ENCODE measurements at regions not wholly inside any gene's neighbourhood (a gene's known extent, or its start where the extent isn't known, plus 50 kb on each side); places are given as distances from the start of the nearest gene placed in this dataset.

- Histone ChIP-seq H3K36me3 (ENCODE audit: insufficient read depth, insufficient read length, low read length) (no peaks in the 10 kb centered on the region), H3K9ac (ENCODE audit: insufficient read length, low read depth) (no peak overlapping the region), H3K4me1 (ENCODE audit: insufficient read depth, insufficient read length) (no peaks in the 10 kb centered on the region), H3K9me3 (ENCODE audit: insufficient read depth, low read length) (no peaks in the 10 kb centered on the region), H3K27me3 (ENCODE audit: insufficient read depth, insufficient read length) (no peaks in the 10 kb centered on the region), H3K4me3 (ENCODE audit: insufficient read length, low read depth) (no peak overlapping the region)
- no peak for DNase-seq (ENCODE audit: low read depth, low spot score)
- TF ChIP-seq ZNF274 (IDR thresholded peaks at IDR 0.05; ENCODE audit: low read depth, low read length) (no peak), SUZ12 (IDR thresholded peaks at IDR 0.05; ENCODE audit: extremely low read depth, insufficient read depth, insufficient read length) (no peak), YY1 (IDR thresholded peaks at IDR 0.05; ENCODE audit: insufficient read depth, insufficient read length) (no peak)
These were observed 969.7 kb downstream of the GATA3 start for GRCh38 chr10:9024210-9024609.

- Histone ChIP-seq H3K4me3 (ENCODE audit: insufficient read length, low read depth) (no peak overlapping the region), H3K9me3 (ENCODE audit: insufficient read depth, low read length) (no peaks in the 10 kb centered on the region), H3K4me1 (ENCODE audit: insufficient read depth, insufficient read length) (no peaks in the 10 kb centered on the region), H3K9ac (ENCODE audit: insufficient read length, low read depth) (no peak overlapping the region), H3K36me3 (ENCODE audit: insufficient read depth, insufficient read length, low read length) (no peaks in the 10 kb centered on the region), H3K27me3 (ENCODE audit: insufficient read depth, insufficient read length) (no peaks in the 10 kb centered on the region)
- DNase-seq (ENCODE audit: low read depth, low spot score) = no peak
- no peak for TF ChIP-seq SUZ12 (IDR thresholded peaks at IDR 0.05; ENCODE audit: extremely low read depth, insufficient read depth, insufficient read length)
- no peak for TF ChIP-seq YY1 (IDR thresholded peaks at IDR 0.05; ENCODE audit: insufficient read depth, insufficient read length)
- no peak for TF ChIP-seq ZNF274 (IDR thresholded peaks at IDR 0.05; ENCODE audit: low read depth, low read length)
These were observed 973.7 kb downstream of the GATA3 start for GRCh38 chr10:9028231-9028630.

GRCh38 chr10:9035355-9035754 lies 980.9 kb downstream of the GATA3 start:
- H3K4me3 ChIP-seq (ENCODE audit: insufficient read length, low read depth) = no peak overlapping the region
- no peaks in the 10 kb centered on the region for H3K36me3 ChIP-seq (ENCODE audit: insufficient read depth, insufficient read length, low read length)
- no peak for DNase-seq (ENCODE audit: low read depth, low spot score)
- no peaks in the 10 kb centered on the region for H3K9me3 ChIP-seq (ENCODE audit: insufficient read depth, low read length)
- H3K4me1 ChIP-seq (ENCODE audit: insufficient read depth, insufficient read length) = no peaks in the 10 kb centered on the region
- no peak overlapping the region for H3K9ac ChIP-seq (ENCODE audit: insufficient read length, low read depth)
- no peak for TF ChIP-seq SUZ12 (IDR thresholded peaks at IDR 0.05; ENCODE audit: extremely low read depth, insufficient read depth, insufficient read length)
- no peak for TF ChIP-seq YY1 (IDR thresholded peaks at IDR 0.05; ENCODE audit: insufficient read depth, insufficient read length)
- no peak for TF ChIP-seq ZNF274 (IDR thresholded peaks at IDR 0.05; ENCODE audit: low read depth, low read length)
- no peaks in the 10 kb centered on the region for H3K27me3 ChIP-seq (ENCODE audit: insufficient read depth, insufficient read length)

GRCh38 chr10:9036711-9037204 lies 982.3 kb downstream of the GATA3 start:
- no peak for TF ChIP-seq SUZ12 (IDR thresholded peaks at IDR 0.05; ENCODE audit: extremely low read depth, insufficient read depth, insufficient read length)
- TF ChIP-seq YY1 (IDR thresholded peaks at IDR 0.05; ENCODE audit: insufficient read depth, insufficient read length) = no peak
- no peak for TF ChIP-seq ZNF274 (IDR thresholded peaks at IDR 0.05; ENCODE audit: low read depth, low read length)
- Histone ChIP-seq H3K4me1 (ENCODE audit: insufficient read depth, insufficient read length) (no peaks in the 10 kb centered on the region), H3K9me3 (ENCODE audit: insufficient read depth, low read length) (no peaks in the 10 kb centered on the region), H3K36me3 (ENCODE audit: insufficient read depth, insufficient read length, low read length) (no peaks in the 10 kb centered on the region), H3K4me3 (ENCODE audit: insufficient read length, low read depth) (no peak overlapping the region), H3K9ac (ENCODE audit: insufficient read length, low read depth) (no peak overlapping the region), H3K27me3 (ENCODE audit: insufficient read depth, insufficient read length) (no peaks in the 10 kb centered on the region)
- no peak for DNase-seq (ENCODE audit: low read depth, low spot score)

GRCh38 chr10:9038146-9038714 lies 983.7 kb downstream of the GATA3 start:
- H3K4me3 ChIP-seq (ENCODE audit: insufficient read length, low read depth) = no peak overlapping the region
- TF ChIP-seq YY1 (IDR thresholded peaks at IDR 0.05; ENCODE audit: insufficient read depth, insufficient read length) = no peak
- TF ChIP-seq ZNF274 (IDR thresholded peaks at IDR 0.05; ENCODE audit: low read depth, low read length) = no peak
- TF ChIP-seq SUZ12 (IDR thresholded peaks at IDR 0.05; ENCODE audit: extremely low read depth, insufficient read depth, insufficient read length) = no peak
- H3K27me3 ChIP-seq (ENCODE audit: insufficient read depth, insufficient read length) = no peaks in the 10 kb centered on the region
- no peaks in the 10 kb centered on the region for H3K4me1 ChIP-seq (ENCODE audit: insufficient read depth, insufficient read length)
- no peak for DNase-seq (ENCODE audit: low read depth, low spot score)
- H3K9me3 ChIP-seq (ENCODE audit: insufficient read depth, low read length) = no peaks in the 10 kb centered on the region
- no peak overlapping the region for H3K9ac ChIP-seq (ENCODE audit: insufficient read length, low read depth)
- H3K36me3 ChIP-seq (ENCODE audit: insufficient read depth, insufficient read length, low read length) = no peaks in the 10 kb centered on the region

GRCh38 chr10:9043466-9043865 lies 989.0 kb downstream of the GATA3 start:
- no peaks in the 10 kb centered on the region for H3K9me3 ChIP-seq (ENCODE audit: insufficient read depth, low read length)
- no peak overlapping the region for H3K9ac ChIP-seq (ENCODE audit: insufficient read length, low read depth)
- no peaks in the 10 kb centered on the region for H3K27me3 ChIP-seq (ENCODE audit: insufficient read depth, insufficient read length)
- H3K4me3 ChIP-seq (ENCODE audit: insufficient read length, low read depth) = no peak overlapping the region
- TF ChIP-seq ZNF274 (IDR thresholded peaks at IDR 0.05; ENCODE audit: low read depth, low read length) = no peak
- TF ChIP-seq SUZ12 (IDR thresholded peaks at IDR 0.05; ENCODE audit: extremely low read depth, insufficient read depth, insufficient read length) = no peak
- no peak for TF ChIP-seq YY1 (IDR thresholded peaks at IDR 0.05; ENCODE audit: insufficient read depth, insufficient read length)
- no peak for DNase-seq (ENCODE audit: low read depth, low spot score)
- no peaks in the 10 kb centered on the region for H3K4me1 ChIP-seq (ENCODE audit: insufficient read depth, insufficient read length)
- no peaks in the 10 kb centered on the region for H3K36me3 ChIP-seq (ENCODE audit: insufficient read depth, insufficient read length, low read length)

GRCh38 chr10:9045311-9045710 lies 990.8 kb downstream of the GATA3 start:
- Histone ChIP-seq H3K27me3 (ENCODE audit: insufficient read depth, insufficient read length) (no peaks in the 10 kb centered on the region), H3K4me1 (ENCODE audit: insufficient read depth, insufficient read length) (no peaks in the 10 kb centered on the region), H3K36me3 (ENCODE audit: insufficient read depth, insufficient read length, low read length) (no peaks in the 10 kb centered on the region), H3K9me3 (ENCODE audit: insufficient read depth, low read length) (no peaks in the 10 kb centered on the region), H3K9ac (ENCODE audit: insufficient read length, low read depth) (no peak overlapping the region), H3K4me3 (ENCODE audit: insufficient read length, low read depth) (no peak overlapping the region)
- no peak for DNase-seq (ENCODE audit: low read depth, low spot score)
- TF ChIP-seq YY1 (IDR thresholded peaks at IDR 0.05; ENCODE audit: insufficient read depth, insufficient read length) = no peak
- TF ChIP-seq ZNF274 (IDR thresholded peaks at IDR 0.05; ENCODE audit: low read depth, low read length) = no peak
- no peak for TF ChIP-seq SUZ12 (IDR thresholded peaks at IDR 0.05; ENCODE audit: extremely low read depth, insufficient read depth, insufficient read length)
